ENCODE measurements at regions not wholly inside any gene's neighbourhood (a gene's known extent, or its start where the extent isn't known, plus 50 kb on each side); places are given as distances from the start of the nearest gene placed in this dataset.

- Mint-ChIP-seq H3K27ac (no peak overlapping the region), H3K4me1 (ENCODE audit: low read depth) (peaks cover 20% of the 10 kb centered on the region), H3K36me3 (ENCODE audit: low read depth) (0 out of 2 replicates have a peak, but pooled peaks cover 2% of the 10 kb centered on the region), H3K27me3 (ENCODE audit: insufficient read depth) (no peaks in the 10 kb centered on the region), H3K4me3 (no peak overlapping the region), H3K9me3 (no peaks in the 10 kb centered on the region)
- DNase-seq = no peak
- TF ChIP-seq CTCF (IDR thresholded peaks at IDR 0.05) = no peak
These were observed 63.5 kb downstream of the PCDH18 start for GRCh38 chr4:137468836-137469235.

- no peak for TF ChIP-seq CTCF (IDR thresholded peaks at IDR 0.05)
- no peak for DNase-seq
- Mint-ChIP-seq H3K27ac (no peak overlapping the region), H3K9me3 (no peaks in the 10 kb centered on the region), H3K4me1 (ENCODE audit: low read depth) (peaks cover 20% of the 10 kb centered on the region), H3K36me3 (ENCODE audit: low read depth) (0 out of 2 replicates have a peak, but pooled peaks cover 4% of the 10 kb centered on the region), H3K27me3 (ENCODE audit: insufficient read depth) (no peaks in the 10 kb centered on the region), H3K4me3 (no peak overlapping the region)
These were observed 64.8 kb downstream of the PCDH18 start for GRCh38 chr4:137467537-137467936.

- TF ChIP-seq CTCF (IDR thresholded peaks at IDR 0.05) = no peak
- no peaks in the 10 kb centered on the region for H3K4me1 Mint-ChIP-seq (ENCODE audit: low read depth)
- no peaks in the 10 kb centered on the region for H3K27me3 Mint-ChIP-seq (ENCODE audit: insufficient read depth)
- H3K27ac Mint-ChIP-seq = no peak overlapping the region
- H3K4me3 Mint-ChIP-seq = no peak overlapping the region
- H3K9me3 Mint-ChIP-seq = no peaks in the 10 kb centered on the region
- 0 out of 2 replicates have a peak, but pooled peaks cover 4% of the 10 kb centered on the region for H3K36me3 Mint-ChIP-seq (ENCODE audit: low read depth)
- DNase-seq = no peak
These were observed 68.8 kb downstream of the PCDH18 start for GRCh38 chr4:137463377-137464003.

GRCh38 chr4:137455647-137456321 is 76.5 kb downstream of the PCDH18 start:
- Mint-ChIP-seq H3K27ac (no peak overlapping the region), H3K27me3 (ENCODE audit: insufficient read depth) (no peaks in the 10 kb centered on the region), H3K36me3 (ENCODE audit: low read depth) (no peaks in the 10 kb centered on the region), H3K4me1 (ENCODE audit: low read depth) (peaks cover 7% of the 10 kb centered on the region; the same call in 1 of the 2 replicates), H3K9me3 (no peaks in the 10 kb centered on the region), H3K4me3 (no peak overlapping the region)
- DNase-seq = no peak
- no peak for TF ChIP-seq CTCF (IDR thresholded peaks at IDR 0.05)

- Mint-ChIP-seq H3K27ac (no peak overlapping the region), H3K27me3 (ENCODE audit: insufficient read depth) (no peaks in the 10 kb centered on the region), H3K9me3 (no peaks in the 10 kb centered on the region), H3K4me3 (no peak overlapping the region), H3K36me3 (ENCODE audit: low read depth) (no peaks in the 10 kb centered on the region), H3K4me1 (ENCODE audit: low read depth) (peaks cover 7% of the 10 kb centered on the region; the same call in 1 of the 2 replicates)
- no peak for DNase-seq
- TF ChIP-seq CTCF (IDR thresholded peaks at IDR 0.05) = no peak
These were observed 77.5 kb downstream of the PCDH18 start for GRCh38 chr4:137454767-137455166.

Measured in HFFc6 (cell line).